ENCODE measurements at regions not wholly inside any gene's neighbourhood (a gene's known extent, or its start where the extent isn't known, plus 50 kb on each side); places are given as distances from the start of the nearest gene placed in this dataset.

DNA sequence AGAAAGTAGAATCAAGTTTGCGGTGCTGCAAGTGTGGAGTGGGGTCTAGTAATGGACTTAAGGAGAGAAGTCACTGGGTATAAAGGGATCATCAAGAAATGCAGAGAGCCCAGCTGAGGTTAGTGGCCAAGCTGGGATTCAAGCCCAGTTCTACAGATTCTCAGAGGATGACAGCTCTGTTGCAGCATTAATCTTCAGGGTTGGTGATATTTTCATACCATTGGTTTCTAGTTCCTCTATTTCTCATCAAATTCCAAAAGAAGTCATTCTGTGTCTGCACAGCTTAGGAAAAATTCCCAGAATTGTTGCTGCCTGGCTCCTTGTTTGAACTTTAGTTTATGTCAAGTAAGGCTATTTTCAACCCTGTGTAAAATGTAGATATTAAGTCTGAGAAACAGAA is 169.5 kb upstream of the NTF3 start:
- TF ChIP-seq, protein P1, sequence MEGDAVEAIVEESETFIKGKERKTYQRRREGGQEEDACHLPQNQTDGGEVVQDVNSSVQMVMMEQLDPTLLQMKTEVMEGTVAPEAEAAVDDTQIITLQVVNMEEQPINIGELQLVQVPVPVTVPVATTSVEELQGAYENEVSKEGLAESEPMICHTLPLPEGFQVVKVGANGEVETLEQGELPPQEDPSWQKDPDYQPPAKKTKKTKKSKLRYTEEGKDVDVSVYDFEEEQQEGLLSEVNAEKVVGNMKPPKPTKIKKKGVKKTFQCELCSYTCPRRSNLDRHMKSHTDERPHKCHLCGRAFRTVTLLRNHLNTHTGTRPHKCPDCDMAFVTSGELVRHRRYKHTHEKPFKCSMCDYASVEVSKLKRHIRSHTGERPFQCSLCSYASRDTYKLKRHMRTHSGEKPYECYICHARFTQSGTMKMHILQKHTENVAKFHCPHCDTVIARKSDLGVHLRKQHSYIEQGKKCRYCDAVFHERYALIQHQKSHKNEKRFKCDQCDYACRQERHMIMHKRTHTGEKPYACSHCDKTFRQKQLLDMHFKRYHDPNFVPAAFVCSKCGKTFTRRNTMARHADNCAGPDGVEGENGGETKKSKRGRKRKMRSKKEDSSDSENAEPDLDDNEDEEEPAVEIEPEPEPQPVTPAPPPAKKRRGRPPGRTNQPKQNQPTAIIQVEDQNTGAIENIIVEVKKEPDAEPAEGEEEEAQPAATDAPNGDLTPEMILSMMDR (conservative IDR thresholded peaks at IDR 0.05 in 1 of 2, IDR thresholded peaks at IDR 0.05 in 1 of 2; ENCODE audit: extremely low read depth in 1 of 2, insufficient read depth in 1 of 2, low read depth in 1 of 2, low read length in 2 of 2): no peak
- TF ChIP-seq EZH2 (IDR thresholded peaks at IDR 0.05; ENCODE audit: borderline replicate concordance, low read length): no peak
